DOHH2 (cell line): ENCODE measurements at regions not wholly inside any gene's neighbourhood (a gene's known extent, or its start where the extent isn't known, plus 50 kb on each side); places are given as distances from the start of the nearest gene placed in this dataset.

Experiments used
- EZH2phosphoT487 ChIP-seq: fragments of 200-600 bp; sonication (generic); IDR thresholded peaks from 2 replicates; pipeline ENCODE4 v1.6.1; 2017; ENCODE audit warnings: borderline replicate concordance, mild to moderate bottlenecking, antibody characterized with exemption, low read length, moderate library complexity, mixed read lengths
- TF ChIP-seq, protein P1 (sequence below): fragments of 200-600 bp; sonication (generic); IDR thresholded peaks from one replicate; pipeline ENCODE4 v1.5.1; 2014; ENCODE audit warnings: antibody characterized with exemption, mild to moderate bottlenecking, low read depth, low read length; ENCODE audit not compliant: poor library complexity, severe bottlenecking

- TF ChIP-seq, protein P1, sequence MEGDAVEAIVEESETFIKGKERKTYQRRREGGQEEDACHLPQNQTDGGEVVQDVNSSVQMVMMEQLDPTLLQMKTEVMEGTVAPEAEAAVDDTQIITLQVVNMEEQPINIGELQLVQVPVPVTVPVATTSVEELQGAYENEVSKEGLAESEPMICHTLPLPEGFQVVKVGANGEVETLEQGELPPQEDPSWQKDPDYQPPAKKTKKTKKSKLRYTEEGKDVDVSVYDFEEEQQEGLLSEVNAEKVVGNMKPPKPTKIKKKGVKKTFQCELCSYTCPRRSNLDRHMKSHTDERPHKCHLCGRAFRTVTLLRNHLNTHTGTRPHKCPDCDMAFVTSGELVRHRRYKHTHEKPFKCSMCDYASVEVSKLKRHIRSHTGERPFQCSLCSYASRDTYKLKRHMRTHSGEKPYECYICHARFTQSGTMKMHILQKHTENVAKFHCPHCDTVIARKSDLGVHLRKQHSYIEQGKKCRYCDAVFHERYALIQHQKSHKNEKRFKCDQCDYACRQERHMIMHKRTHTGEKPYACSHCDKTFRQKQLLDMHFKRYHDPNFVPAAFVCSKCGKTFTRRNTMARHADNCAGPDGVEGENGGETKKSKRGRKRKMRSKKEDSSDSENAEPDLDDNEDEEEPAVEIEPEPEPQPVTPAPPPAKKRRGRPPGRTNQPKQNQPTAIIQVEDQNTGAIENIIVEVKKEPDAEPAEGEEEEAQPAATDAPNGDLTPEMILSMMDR: no peak
- no peak for TF ChIP-seq EZH2phosphoT487
These were observed 579.9 kb upstream of the NCAM2 start for GRCh38 chr21:20418353-20418752.
